Endothelial cell of umbilical vein (primary cell): ENCODE measurements at regions not wholly inside any gene's neighbourhood (a gene's known extent, or its start where the extent isn't known, plus 50 kb on each side); places are given as distances from the start of the nearest gene placed in this dataset.

ENCODE experiments used
- BruUV-seq: library from RNA; stranded (reverse); fragments of 400-500 nt; replicated peaks from 2 replicates; lab custom pipeline; 2021; lab: Mats Ljungman, UMichigan
- CTCF ChIA-PET: fragments of 300-600, 350-600 bp; sonication (Branson Sonifier 250); formaldehyde crosslinking; loops from one replicate; lab custom pipeline; 2021; ENCODE audit warnings: antibody characterized with exemption, inconsistent platforms; lab: Charles Lee
- POLR2A ChIA-PET: fragments of 300-600, 350-600 bp; sonication (Branson Sonifier 250); formaldehyde crosslinking; loops from one replicate; lab custom pipeline; 2021; ENCODE audit warnings: antibody characterized with exemption, inconsistent platforms; lab: Charles Lee
- DNase-seq: peaks from one replicate; pipeline ENCODE4 v3.0.0-alpha.2; 2011; ENCODE audit warnings: low read depth, low spot score
- FAIRE-seq: peaks from 2 replicates; lab custom pipeline; 2011; peaks lifted over from hg19 to GRCh38; lab: Jason Lieb, UNC
- H2AFZ ChIP-seq: 2 replicates; pipeline ENCODE4 v1.6.0; 2012; ENCODE audit warnings: low read depth, low read length, control low read depth, inconsistent platforms
- H3K27ac ChIP-seq: 2 replicates; pipeline ENCODE4 v1.5.1; 2011; ENCODE audit warnings: low read depth, mild to moderate bottlenecking, control low read depth, low read length, moderate library complexity; ENCODE audit not compliant: insufficient read depth
- H3K27me3 ChIP-seq, 2 experiments: 2 replicates each; pipeline versions ENCODE4 v1.6.0 to v1.6.1; 2011; ENCODE audit warnings: low read length in 2 of 2, mixed read lengths in 1 of 2; ENCODE audit not compliant: control insufficient read depth in 2 of 2, insufficient read depth in 2 of 2
- H3K36me3 ChIP-seq, 2 experiments: 2 replicates in 1 of 2; 3 replicates in 1 of 2; pipeline ENCODE4 v1.5.1; 2011; ENCODE audit warnings: low read length in 2 of 2, mild to moderate bottlenecking in 1 of 2, moderate library complexity in 1 of 2; ENCODE audit not compliant: control insufficient read depth in 2 of 2, insufficient read depth in 2 of 2; ENCODE audit errors: extremely low read depth in 1 of 2
- H3K4me1 ChIP-seq: 3 replicates; pipeline ENCODE4 v1.5.1; 2011; ENCODE audit warnings: mild to moderate bottlenecking, low read length; ENCODE audit not compliant: control insufficient read depth, insufficient read depth; ENCODE audit errors: extremely low read depth
- H3K4me2 ChIP-seq: 2 replicates; pipeline ENCODE4 v1.6.1; 2011; ENCODE audit warnings: low read length, control low read depth, mixed read lengths; ENCODE audit not compliant: insufficient read depth
- H3K4me3 ChIP-seq, 3 experiments: fragments of 200-600 bp in 1 of 3; sonication (generic), shearing (Covaris generic) in 1 of 3; replicated peaks in 1 of 3; 2 replicates each; pipeline ENCODE4 v1.5.1; 2011 to 2016; ENCODE audit warnings: control low read depth in 3 of 3, low read length in 3 of 3, mild to moderate bottlenecking in 2 of 3, inconsistent platforms in 1 of 3, low read depth in 1 of 3, moderate library complexity in 1 of 3; ENCODE audit not compliant: insufficient read depth in 1 of 3
- H3K79me2 ChIP-seq: 2 replicates; pipeline ENCODE4 v1.6.0; 2012; ENCODE audit warnings: low read length, inconsistent platforms; ENCODE audit not compliant: control insufficient read depth, insufficient read depth
- H3K9ac ChIP-seq: replicated peaks from 2 replicates; pipeline ENCODE3; 2011; ENCODE audit warnings: low read length, control low read depth; ENCODE audit not compliant: insufficient read depth; ENCODE audit errors: extremely low read depth
- H3K9me1 ChIP-seq: replicated peaks from 3 replicates; pipeline ENCODE4 v1.6.0; 2011; ENCODE audit warnings: mild to moderate bottlenecking, low read length; ENCODE audit not compliant: control insufficient read depth, insufficient read depth; ENCODE audit errors: extremely low read depth
- H3K9me3 ChIP-seq: replicated peaks from 2 replicates; pipeline ENCODE4 v1.5.1; 2012; ENCODE audit warnings: low read length, inconsistent platforms; ENCODE audit not compliant: control insufficient read depth, insufficient read depth
- H4K20me1 ChIP-seq: replicated peaks from 2 replicates; pipeline ENCODE3; 2011; ENCODE audit warnings: mild to moderate bottlenecking, low read length; ENCODE audit not compliant: control insufficient read depth, insufficient read depth; ENCODE audit errors: extremely low read depth
- EZH2 ChIP-seq: IDR thresholded peaks from 2 replicates; pipeline ENCODE4 v1.6.1; 2012; ENCODE audit warnings: borderline replicate concordance, low read depth, mild to moderate bottlenecking, moderate library complexity, low read length, inconsistent platforms; ENCODE audit not compliant: severe bottlenecking
- FOS ChIP-seq: IDR thresholded peaks from 2 replicates; pipeline ENCODE4 v1.6.1; 2011; ENCODE audit warnings: mild to moderate bottlenecking, low read length, moderate library complexity, borderline replicate concordance; ENCODE audit not compliant: insufficient read depth
- GATA2 ChIP-seq: IDR thresholded peaks from 2 replicates; pipeline ENCODE4 v1.7.0; 2011; ENCODE audit warnings: low read depth, mild to moderate bottlenecking, moderate library complexity, mixed read lengths, low read length; ENCODE audit not compliant: insufficient read length, insufficient read depth
- JUN ChIP-seq: IDR thresholded peaks from 2 replicates; pipeline ENCODE4 v1.6.1; 2011; ENCODE audit warnings: borderline replicate concordance, low read depth; ENCODE audit not compliant: insufficient read length, insufficient read depth
- MYC ChIP-seq: IDR thresholded peaks from one replicate; pipeline ENCODE4 v1.6.1; 2011; ENCODE audit warnings: mild to moderate bottlenecking, low read depth, low read length
- POLR2A ChIP-seq: IDR thresholded peaks from 2 replicates; pipeline ENCODE4 v1.6.1; 2012; ENCODE audit warnings: low read depth, mild to moderate bottlenecking, control low read depth, low read length
- POLR2AphosphoS5 ChIP-seq: IDR thresholded peaks from 2 replicates; pipeline ENCODE4 v1.6.1; 2012; ENCODE audit warnings: low read depth, mild to moderate bottlenecking, control low read depth, low read length, moderate library complexity; ENCODE audit not compliant: insufficient read depth
- dilution Hi-C: fragments of 300-500 bp; cut with MboI; formaldehyde crosslinking; loops from one replicate; pipeline ENCODE4 v1.15.0; 2019; ENCODE audit warnings: low sequenced_read_pairs; ENCODE audit not compliant: extremely low pct_ligation_motif_present
- intact Hi-C: fragments of 100-400 bp; cut with micrococcal nuclease; formaldehyde crosslinking; loops from one replicate; pipeline ENCODE4 v1.10.0; 2022
- TF ChIP-seq, protein P1 (sequence below), 2 donors: IDR thresholded peaks; 1 replicate in 1 of 2; 2 replicates in 1 of 2; pipeline ENCODE4 v1.5.1; 2011; ENCODE audit warnings: low read length in 2 of 2, mild to moderate bottlenecking in 2 of 2, moderate library complexity in 2 of 2, control low read depth in 1 of 2, inconsistent platforms in 1 of 2, low read depth in 1 of 2; ENCODE audit not compliant: insufficient read depth in 1 of 2; ENCODE audit errors: extremely low read depth in 1 of 2
- TF ChIP-seq, protein P2 (sequence below): IDR thresholded peaks from 2 replicates; pipeline ENCODE4 v1.6.1; 2011; ENCODE audit not compliant: insufficient read depth, insufficient read length

GRCh38 chr3:65004795-65005295 is 317.0 kb upstream of the ADAMTS9 start:
- intact Hi-C loops (no loop called here), dilution Hi-C loops (no loop called here)
- Histone ChIP-seq H3K9me3 (no peaks in the 10 kb centered on the region), H3K4me3 (no peak overlapping the region), H3K79me2 (no peaks in the 10 kb centered on the region), H3K27ac (no peak overlapping the region), H3K9ac (no peak overlapping the region), H4K20me1 (no peaks in the 10 kb centered on the region), H3K36me3 (no peaks in the 10 kb centered on the region), H3K9me1 (no peaks in the 10 kb centered on the region), H2AFZ (no peak overlapping the region), H3K4me2 (no peak overlapping the region), H3K4me1 (no peaks in the 10 kb centered on the region), H3K27me3 (no peaks in the 10 kb centered on the region)
- TF ChIP-seq GATA2 (no peak), POLR2AphosphoS5 (no peak), MYC (no peak), POLR2A (no peak), FOS (no peak), JUN (no peak), EZH2 (no peak)
- TF ChIP-seq, protein P1, sequence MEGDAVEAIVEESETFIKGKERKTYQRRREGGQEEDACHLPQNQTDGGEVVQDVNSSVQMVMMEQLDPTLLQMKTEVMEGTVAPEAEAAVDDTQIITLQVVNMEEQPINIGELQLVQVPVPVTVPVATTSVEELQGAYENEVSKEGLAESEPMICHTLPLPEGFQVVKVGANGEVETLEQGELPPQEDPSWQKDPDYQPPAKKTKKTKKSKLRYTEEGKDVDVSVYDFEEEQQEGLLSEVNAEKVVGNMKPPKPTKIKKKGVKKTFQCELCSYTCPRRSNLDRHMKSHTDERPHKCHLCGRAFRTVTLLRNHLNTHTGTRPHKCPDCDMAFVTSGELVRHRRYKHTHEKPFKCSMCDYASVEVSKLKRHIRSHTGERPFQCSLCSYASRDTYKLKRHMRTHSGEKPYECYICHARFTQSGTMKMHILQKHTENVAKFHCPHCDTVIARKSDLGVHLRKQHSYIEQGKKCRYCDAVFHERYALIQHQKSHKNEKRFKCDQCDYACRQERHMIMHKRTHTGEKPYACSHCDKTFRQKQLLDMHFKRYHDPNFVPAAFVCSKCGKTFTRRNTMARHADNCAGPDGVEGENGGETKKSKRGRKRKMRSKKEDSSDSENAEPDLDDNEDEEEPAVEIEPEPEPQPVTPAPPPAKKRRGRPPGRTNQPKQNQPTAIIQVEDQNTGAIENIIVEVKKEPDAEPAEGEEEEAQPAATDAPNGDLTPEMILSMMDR (IDR thresholded peaks at IDR 0.05; ENCODE audit: extremely low read depth in 1 of 2, insufficient read depth in 1 of 2, low read depth in 1 of 2, low read length in 2 of 2): no peak
- TF ChIP-seq, protein P2, sequence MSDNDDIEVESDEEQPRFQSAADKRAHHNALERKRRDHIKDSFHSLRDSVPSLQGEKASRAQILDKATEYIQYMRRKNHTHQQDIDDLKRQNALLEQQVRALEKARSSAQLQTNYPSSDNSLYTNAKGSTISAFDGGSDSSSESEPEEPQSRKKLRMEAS: no peak
- no peak for DNase-seq
- no peak for FAIRE-seq
- CTCF ChIA-PET: no interaction called here
- POLR2A ChIA-PET: no interaction called here
- BruUV-seq: no TSS peak
